HEK293T (cell line): ENCODE measurements at regions not wholly inside any gene's neighbourhood (a gene's known extent, or its start where the extent isn't known, plus 50 kb on each side); places are given as distances from the start of the nearest gene placed in this dataset.
"Not testable (repeated sequence)": the region's sequence is repeated elsewhere in the genome, so short reads cannot be mapped to it uniquely, and the experiment has no call there.

ENCODE experiments used
- FOXK2 ChIP-seq: fragments of 450-650 bp; IDR thresholded peaks from 2 replicates; pipeline ENCODE4 v1.6.1; 2016; ENCODE audit warnings: mild to moderate bottlenecking
- SP1 ChIP-seq: fragments of 450-650 bp; IDR thresholded peaks from 2 replicates; pipeline ENCODE4 v1.6.1; 2017
- SUZ12 ChIP-seq: fragments of 450-650 bp; IDR thresholded peaks from 2 replicates; pipeline ENCODE4 v1.6.1; 2016; ENCODE audit warnings: mild to moderate bottlenecking

GRCh38 chr11:106577384-106577783 lies 440.9 kb downstream of the GUCY1A2 start:
- not testable (repeated sequence) for TF ChIP-seq SUZ12, SP1, FOXK2
